ENCODE measurements at regions not wholly inside any gene's neighbourhood (a gene's known extent, or its start where the extent isn't known, plus 50 kb on each side); places are given as distances from the start of the nearest gene placed in this dataset.

DNA sequence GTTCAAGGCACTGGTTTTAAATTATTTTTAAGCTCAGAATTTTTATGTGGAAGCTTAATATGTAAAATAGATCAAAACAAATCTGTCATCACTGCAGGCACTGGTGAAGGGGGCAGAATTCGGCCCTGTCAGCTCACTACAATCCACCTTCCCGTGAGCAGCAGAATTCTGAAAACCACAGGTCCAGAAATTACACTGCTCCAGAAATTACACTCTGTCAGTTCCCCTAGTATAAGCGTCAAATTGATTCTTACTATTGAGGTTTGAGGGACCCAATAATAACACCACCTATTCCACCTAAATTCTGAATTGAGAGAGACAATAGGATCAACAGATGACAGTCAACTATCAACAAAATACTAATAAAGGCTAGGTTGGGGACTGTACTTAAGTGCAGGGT is 245.5 kb downstream of the PHLDA1 start:
- no peak for DNase-seq

- DNase-seq = peak; percentile 40 to 76
Measured at GRCh38 chr12:75784591-75784990, 247.0 kb downstream of the PHLDA1 start.

- DNase-seq = no peak
Measured at GRCh38 chr12:75783093-75783877, 248.3 kb downstream of the PHLDA1 start.

DNA sequence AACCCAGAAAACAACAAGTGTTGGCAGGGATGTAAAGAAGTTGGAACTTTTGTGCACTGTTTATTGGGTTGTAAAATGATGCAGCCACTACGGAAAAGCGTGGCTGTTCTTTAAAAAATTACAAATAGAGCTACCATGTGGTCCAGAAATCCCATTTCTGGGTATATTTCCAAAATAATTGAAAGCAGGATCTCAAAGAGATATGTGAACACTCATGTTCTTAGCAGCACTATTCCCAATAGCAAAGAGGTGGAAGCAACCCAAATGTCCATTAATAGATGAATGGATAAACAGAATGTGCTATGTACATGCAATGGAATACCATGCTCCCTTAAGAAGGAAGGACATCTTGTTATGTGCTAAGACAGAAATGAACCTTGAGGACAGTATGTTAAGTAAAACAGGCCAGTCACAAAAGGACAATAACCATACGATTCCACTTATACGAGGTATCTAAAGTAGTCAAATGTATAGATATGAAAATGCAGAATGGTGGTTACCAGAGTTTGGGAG is 249.5 kb downstream of the PHLDA1 start:
- no peak for DNase-seq

DNA sequence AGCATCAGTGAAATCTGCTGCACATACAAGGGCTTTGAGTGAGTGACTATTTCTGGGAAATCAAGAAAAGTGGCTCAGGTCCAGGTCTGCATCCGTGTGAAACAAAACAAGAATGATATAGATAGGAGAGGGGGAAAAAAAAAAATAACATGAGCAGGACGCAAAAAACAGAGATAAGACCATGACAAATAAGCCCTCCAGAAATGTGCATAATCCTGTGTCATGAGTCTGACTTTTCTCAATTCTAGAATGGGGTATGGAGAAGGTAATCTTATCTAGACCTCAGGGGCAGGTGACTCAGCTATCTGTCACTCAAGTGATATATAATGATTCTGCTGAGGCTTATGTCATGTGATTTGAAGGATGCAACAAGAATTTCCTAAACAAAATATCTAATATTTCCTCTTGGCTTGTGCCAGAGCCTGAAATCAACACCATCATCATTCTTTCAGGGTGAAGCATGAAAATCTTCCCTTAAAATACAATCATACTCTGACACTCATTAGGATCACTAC is 250.0 kb downstream of the PHLDA1 start:
- DNase-seq = no peak

GRCh38 chr12:75779891-75780496 is 251.6 kb downstream of the PHLDA1 start:
- DNase-seq = no peak

DNA sequence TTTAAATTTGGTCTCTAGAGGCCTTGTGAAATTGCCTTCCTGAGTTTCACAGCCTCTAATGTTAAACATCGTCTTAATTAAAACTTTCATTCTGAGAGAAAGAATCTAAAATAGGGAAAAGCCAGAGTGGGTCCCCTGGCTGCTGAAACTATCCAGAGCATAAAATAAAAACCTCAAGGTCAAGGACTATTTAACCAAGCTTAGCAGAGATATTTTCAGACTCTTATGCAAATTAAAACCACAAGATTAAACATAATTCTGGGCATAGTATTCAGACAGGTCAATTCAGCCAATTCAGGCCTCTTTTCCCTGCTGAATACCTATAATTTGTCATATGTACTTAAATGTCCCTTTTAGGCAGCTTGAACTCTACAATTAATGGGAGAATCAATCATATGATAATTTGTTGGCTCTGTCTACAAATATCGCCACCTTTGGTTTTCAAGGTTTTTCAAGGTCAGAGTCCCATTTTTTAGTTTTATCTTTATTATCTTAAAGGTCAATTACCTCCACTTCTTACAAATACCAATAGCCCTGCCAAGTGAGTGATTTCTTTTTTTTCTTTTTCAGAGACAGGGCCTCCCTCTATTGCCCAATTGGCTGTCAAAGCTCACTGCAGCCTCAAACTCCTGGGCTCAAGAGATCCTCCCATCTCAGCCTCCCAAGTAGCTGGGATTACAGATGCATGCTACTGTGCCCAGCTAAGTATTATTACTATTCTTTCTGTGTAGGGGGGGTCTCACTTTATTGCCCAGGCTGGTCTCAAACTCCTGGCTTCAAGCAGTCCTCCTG is 257.1 kb downstream of the PHLDA1 start:
- DNase-seq = peak in 1 of 2 experiments; percentile 19

DNA sequence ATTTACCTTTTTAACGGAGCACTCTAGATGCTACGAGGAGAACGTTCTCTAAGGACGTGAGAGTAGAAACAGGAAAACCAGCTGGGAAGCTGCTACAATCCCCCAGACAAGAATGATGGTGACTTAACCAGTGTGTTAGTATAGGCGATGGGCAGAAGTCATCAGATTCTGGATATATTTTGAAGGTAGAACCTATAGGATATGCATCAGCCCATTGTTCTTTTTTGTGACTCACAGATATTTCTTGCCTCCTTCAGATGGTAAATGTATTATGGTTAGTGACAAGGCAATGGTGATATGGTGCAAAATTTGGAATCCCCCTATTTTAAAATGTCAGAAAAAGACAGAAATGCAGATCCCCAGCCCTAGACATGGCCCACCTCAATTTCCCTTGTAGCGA is 258.2 kb downstream of the PHLDA1 start:
- DNase-seq = no peak

GRCh38 chr12:75771023-75771422 is 259.6 kb upstream of the KRR1 start:
- no peak for DNase-seq

DNA sequence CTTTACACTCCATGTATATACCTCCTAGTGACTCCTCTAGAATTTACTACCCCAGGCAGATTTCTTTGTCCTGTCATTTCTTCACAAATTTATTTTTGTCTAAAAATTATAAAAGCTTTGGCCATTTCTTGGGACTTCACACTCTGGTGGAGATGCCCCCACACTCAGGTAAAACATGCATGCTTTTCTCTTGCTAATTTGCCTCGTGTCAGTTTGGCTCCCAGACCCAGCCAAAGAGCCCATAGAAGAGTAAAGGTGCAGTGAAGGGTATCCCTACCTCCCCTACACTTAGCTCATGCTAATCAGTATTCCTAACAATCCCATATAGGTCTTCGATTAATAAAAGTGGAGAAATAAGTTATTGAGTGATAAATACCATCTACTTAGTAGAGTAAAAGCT is 256.5 kb upstream of the KRR1 start:
- DNase-seq = no peak

DNA sequence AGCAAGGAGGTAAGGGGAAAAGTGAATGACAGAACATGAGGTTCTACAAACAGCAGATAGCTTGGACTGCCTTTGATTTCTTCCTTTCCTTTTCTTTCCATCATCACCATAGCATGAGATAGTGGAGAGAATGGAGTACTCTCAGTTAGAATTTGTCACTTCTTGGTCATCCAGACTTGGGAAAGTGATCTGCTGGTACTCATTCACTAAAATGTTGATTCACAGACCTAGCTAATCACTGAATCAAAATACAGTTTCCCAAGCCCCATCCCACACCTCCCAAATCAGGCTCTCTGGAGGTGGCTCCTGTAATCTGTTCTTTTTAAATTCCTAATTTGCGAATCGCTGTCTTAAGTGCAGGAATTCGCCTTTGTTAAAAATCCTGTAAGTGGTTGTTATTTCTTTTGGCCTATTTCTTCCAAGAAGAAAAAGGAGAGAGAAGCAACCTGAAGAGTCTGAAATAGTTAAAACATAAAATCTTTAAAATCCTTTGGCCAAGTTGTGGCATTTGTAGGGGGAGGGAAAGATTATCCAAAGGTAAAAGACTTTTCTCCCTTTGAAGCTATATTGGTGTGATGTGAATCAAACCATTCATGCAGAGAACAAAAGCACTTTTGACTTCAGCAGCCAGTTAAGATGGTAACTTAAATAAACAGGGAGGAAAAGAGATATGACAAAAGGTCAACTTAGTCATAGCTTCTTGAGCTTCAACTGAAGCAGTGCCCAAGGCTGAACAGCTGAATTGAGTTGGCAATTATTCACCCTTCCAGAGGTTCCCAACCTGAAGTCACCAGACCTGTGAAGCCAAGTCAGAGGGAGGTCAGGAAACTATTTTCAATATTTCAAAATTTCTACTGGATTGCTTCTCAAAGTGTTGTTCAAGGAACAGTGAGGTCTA is 255.1 kb upstream of the KRR1 start:
- DNase-seq = no peak

DNA sequence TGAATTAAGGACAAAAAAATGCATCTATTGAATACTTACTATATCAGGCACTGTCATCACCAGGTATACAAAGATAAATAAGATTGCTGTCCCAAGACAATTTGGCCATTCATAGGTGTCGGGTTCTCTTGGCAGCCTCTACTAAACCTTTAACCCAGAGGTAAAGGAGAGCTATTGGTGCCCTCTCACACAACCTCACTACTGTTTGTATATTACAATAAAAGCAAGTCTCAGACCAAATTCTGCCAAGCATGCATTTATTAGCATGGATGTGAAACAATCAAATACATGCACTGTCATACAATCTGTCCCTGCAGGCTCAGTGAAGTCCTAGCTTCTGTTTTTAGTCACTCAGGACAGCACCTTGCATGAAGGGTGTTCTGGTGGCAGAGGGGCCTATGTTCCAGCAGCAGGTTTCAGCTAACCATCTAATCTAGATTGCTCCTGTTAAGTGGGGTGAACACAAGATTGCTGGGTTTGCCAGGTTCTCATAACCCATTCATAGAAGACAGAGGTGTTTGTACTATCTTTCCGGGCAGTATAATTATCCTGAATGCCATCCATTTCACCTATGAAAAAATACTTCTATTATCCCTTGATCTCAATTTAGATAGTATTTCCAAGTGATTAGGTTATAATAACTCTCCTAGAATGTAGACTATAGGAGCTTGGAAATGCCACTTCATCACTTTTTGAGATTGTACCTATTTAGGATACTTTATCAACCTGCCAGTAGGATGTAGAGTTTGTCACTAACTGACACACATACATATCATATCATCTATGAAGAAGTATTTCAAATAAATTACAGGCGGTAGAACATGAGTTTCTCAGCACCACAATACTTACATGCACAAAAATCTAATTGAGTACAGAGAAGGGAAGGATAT is 254.0 kb upstream of the KRR1 start:
- no peak for DNase-seq

- DNase-seq = peak in 1 of 2 experiments; percentile 75
Measured at GRCh38 chr12:75764091-75764841, 252.9 kb upstream of the KRR1 start.

DNA sequence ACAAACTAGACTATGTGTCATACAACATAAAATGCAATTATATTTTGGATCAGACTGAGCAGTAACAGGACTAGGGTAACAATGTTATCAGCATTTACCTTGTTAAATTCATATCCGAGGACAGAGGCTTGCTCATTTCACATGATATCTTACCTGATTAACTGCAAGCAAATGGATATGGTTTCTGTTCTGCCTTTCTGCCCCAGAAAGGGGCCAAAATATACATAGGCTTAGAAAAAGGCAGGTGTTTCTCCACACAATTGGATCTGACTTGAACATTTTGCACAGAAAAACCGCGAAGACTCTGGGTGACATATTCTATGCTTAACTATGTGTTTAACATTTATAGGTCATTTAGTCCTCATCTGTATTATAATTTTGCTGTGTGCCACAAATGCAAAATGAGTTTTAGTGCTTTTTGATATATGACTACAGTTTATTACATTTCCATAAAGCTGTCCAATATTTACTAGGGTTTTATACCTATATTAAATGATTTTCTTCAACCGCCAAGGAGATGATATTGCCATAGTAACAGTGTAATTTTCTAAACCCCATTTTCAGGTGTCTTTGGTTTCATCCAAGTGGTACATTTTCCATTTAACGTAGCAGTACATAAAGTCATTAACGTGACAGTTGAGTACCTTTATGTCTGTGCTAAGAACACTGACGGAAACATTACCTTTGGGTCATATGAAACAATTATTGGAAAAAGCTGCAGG is 249.3 kb upstream of the KRR1 start:
- peak in 1 of 2 experiments; percentile 42 for DNase-seq

DNA sequence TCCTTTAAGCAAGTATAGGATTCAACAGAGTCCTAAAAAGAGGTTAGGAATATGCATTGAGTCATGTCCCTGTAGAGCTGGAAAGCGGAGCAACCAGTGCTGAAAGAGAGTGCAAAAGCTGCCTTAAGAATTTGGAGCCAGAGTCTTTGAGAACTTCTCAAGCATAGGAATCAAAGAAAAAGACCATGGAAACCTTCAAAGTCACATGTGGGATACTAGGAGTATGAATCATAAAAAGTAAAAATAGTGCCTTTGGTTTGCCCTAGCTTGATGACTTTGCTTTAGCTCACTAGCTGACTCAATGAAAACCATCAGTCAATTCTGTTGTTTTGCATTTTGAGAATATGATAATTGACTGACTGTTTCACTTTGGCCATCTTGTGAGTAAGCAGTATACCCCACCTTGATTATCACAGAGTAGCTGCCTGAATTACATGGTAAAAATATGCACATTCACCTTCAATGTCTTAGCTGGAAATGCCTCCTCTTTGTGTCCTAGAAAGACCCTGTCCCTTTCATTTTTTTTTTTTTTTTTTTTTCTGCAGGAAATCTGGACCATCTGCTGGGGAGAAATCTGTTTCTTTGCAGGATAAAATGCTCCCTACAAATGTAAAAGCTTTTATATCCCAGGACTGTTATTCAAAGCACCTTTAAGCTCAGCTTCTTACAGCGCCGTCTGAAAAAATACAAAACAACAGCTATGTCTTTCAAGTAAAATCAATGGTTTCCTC is 248.6 kb upstream of the KRR1 start:
- no peak for DNase-seq

GRCh38 chr12:75759196-75759595 is 247.8 kb upstream of the KRR1 start:
- DNase-seq = no peak

DNA sequence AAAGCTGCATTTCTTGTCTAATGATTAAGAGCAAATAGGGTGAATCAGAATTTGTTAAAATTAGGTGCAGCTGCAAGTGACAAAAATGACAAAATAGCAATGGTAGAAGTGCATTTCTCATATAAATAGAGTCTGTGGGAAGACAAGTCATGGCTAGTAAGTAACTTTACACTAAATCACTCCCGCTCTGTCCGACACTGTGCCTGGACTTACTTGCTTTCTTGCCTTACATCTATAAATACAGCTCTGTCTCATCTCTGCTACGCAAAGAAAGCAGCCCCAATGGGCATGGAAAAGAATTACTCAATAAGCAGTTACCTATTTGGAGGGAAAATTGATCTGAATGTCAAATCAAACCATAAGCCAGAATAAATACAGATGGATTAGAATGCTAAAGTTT is 245.4 kb upstream of the KRR1 start:
- DNase-seq = no peak

GRCh38 chr12:75756111-75756510 is 244.7 kb upstream of the KRR1 start:
- DNase-seq = no peak

DNA sequence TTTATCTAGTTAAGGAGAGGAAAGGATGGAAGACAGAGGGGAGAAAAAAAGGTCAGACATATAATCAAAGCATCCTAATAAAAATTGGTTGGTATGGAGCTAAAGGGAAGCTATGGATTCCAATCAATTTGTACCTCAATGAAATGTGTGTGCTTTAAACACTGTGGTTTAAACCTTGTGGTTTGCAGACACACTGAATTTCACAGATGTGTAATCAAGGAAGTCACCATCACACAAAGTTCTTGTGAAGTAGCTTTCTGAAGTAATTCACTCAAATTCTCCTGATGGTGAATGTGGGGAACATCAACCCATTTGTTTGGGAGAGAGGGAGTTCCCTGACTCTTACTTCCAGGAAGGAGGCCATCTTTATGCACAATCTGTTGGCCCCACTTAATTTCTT is 243.3 kb upstream of the KRR1 start:
- no peak for DNase-seq
